H1 (cell line): ENCODE measurements at regions not wholly inside any gene's neighbourhood (a gene's known extent, or its start where the extent isn't known, plus 50 kb on each side); places are given as distances from the start of the nearest gene placed in this dataset.

ENCODE experiments used
- NRF1 ChIP-seq: IDR thresholded peaks from 2 replicates; pipeline ENCODE4 v1.6.1; 2011; ENCODE audit warnings: mild to moderate bottlenecking, low read depth, low read length, improper control_type of control experiment
- POLR2AphosphoS5 ChIP-seq: IDR thresholded peaks from 2 replicates; pipeline ENCODE4 v1.6.1; 2011; ENCODE audit warnings: low read depth, low read length
- SIN3A ChIP-seq, 2 experiments: IDR thresholded peaks in 1 of 2; conservative IDR thresholded peaks in 1 of 2; 2 replicates each; pipeline ENCODE4 v1.6.1; 2011 to 2012; ENCODE audit warnings: low read length in 2 of 2, improper control_type of control experiment in 1 of 2, low read depth in 1 of 2, mild to moderate bottlenecking in 1 of 2
- TF ChIP-seq, protein P1 (sequence below): IDR thresholded peaks from 2 replicates; pipeline ENCODE4 v1.6.1; 2012; ENCODE audit warnings: low read length, inconsistent platforms

DNA sequence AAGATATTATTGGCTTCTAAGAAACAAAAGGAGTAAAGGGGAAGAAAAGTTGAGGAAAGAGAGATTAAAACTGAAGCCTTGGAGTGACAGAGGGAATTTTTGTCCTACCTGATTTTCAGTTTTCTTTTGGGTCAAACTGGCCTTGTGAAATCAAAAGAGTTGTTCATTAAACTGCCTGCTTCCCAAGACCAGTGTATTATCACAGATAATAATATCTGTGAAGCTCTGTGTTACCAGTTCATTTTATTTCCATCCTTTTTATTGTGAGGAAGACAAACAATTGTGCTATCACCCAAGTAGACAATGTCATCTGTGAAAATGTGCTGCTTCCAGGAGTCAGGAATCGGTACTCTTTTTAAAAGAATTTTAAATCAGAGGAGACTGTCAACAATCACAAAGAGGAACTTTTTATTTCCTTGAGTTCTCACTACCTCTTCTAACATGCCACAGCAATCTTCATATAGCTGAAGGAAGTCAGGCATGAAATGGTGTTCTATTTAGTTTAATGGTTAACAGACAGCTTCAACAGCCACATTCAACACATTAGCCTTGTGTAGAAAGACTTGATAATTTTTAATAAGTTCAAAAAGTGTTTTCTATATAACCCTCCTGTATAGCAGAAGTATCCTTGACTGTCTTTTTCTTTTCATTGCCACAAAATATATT is 554.8 kb downstream of the PIK3C3 start (continued):
- TF ChIP-seq NRF1 (no peak), SIN3A (conservative IDR thresholded peaks at IDR 0.05 in 1 of 2, IDR thresholded peaks at IDR 0.05 in 1 of 2; ENCODE audit: low read depth in 1 of 2, low read length in 2 of 2) (no peak), POLR2AphosphoS5 (no peak)
- TF ChIP-seq, protein P1, sequence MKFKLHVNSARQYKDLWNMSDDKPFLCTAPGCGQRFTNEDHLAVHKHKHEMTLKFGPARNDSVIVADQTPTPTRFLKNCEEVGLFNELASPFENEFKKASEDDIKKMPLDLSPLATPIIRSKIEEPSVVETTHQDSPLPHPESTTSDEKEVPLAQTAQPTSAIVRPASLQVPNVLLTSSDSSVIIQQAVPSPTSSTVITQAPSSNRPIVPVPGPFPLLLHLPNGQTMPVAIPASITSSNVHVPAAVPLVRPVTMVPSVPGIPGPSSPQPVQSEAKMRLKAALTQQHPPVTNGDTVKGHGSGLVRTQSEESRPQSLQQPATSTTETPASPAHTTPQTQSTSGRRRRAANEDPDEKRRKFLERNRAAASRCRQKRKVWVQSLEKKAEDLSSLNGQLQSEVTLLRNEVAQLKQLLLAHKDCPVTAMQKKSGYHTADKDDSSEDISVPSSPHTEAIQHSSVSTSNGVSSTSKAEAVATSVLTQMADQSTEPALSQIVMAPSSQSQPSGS: no peak
- TF ChIP-seq, all 59 proteins: peak for 0
